SKM-1 (cell line): ENCODE measurements at regions not wholly inside any gene's neighbourhood (a gene's known extent, or its start where the extent isn't known, plus 50 kb on each side); places are given as distances from the start of the nearest gene placed in this dataset.

Experiments used
- DNase-seq: peaks from one replicate; lab custom pipeline; 2025; ENCODE audit not compliant: unreplicated experiment; lab: John Stamatoyannopoulos, UW

GRCh38 chr13:63691474-63691873, 2275.8 kb upstream of the PCDH20 start:
- DNase-seq: no peak

- DNase-seq: no peak
Measured at GRCh38 chr13:63690672-63691071, 2275.0 kb upstream of the PCDH20 start.

- DNase-seq: no peak
Measured at GRCh38 chr13:63684822-63685221, 2269.2 kb upstream of the PCDH20 start.

- no peak for DNase-seq
Measured at GRCh38 chr13:63680704-63681103, 2265.1 kb upstream of the PCDH20 start.

GRCh38 chr13:63671296-63671695, 2255.6 kb upstream of the PCDH20 start:
- DNase-seq: no peak

GRCh38 chr13:63651394-63651793, 2235.7 kb upstream of the PCDH20 start:
- DNase-seq: no peak

GRCh38 chr13:63643543-63643942, 2227.9 kb upstream of the PCDH20 start:
- no peak for DNase-seq

- DNase-seq: no peak
Measured at GRCh38 chr13:63636316-63636993, 2220.8 kb upstream of the PCDH20 start.

- DNase-seq: no peak
Measured at GRCh38 chr13:63632321-63632720, 2216.7 kb upstream of the PCDH20 start.

- no peak for DNase-seq
Measured at GRCh38 chr13:63631006-63631405, 2215.4 kb upstream of the PCDH20 start.

GRCh38 chr13:63629591-63629990, 2213.9 kb upstream of the PCDH20 start:
- no peak for DNase-seq

- DNase-seq: no peak
Measured at GRCh38 chr13:63628310-63628709, 2212.7 kb upstream of the PCDH20 start.

GRCh38 chr13:63625869-63626268, 2210.2 kb upstream of the PCDH20 start:
- no peak for DNase-seq

- no peak for DNase-seq
Measured at GRCh38 chr13:63614874-63615612, 2199.4 kb upstream of the PCDH20 start.

- DNase-seq: no peak
Measured at GRCh38 chr13:63607153-63607552, 2191.5 kb upstream of the PCDH20 start.

- DNase-seq: no peak
Measured at GRCh38 chr13:63605962-63606361, 2190.3 kb upstream of the PCDH20 start.

- DNase-seq: no peak
Measured at GRCh38 chr13:63605403-63605802, 2189.8 kb upstream of the PCDH20 start.

GRCh38 chr13:63595811-63596210, 2180.2 kb upstream of the PCDH20 start:
- DNase-seq: no peak

- no peak for DNase-seq
Measured at GRCh38 chr13:63586467-63586866, 2170.8 kb upstream of the PCDH20 start.

GRCh38 chr13:63578796-63579195, 2163.1 kb upstream of the PCDH20 start:
- DNase-seq: no peak

- DNase-seq: no peak
Measured at GRCh38 chr13:63567031-63567430, 2151.4 kb upstream of the PCDH20 start.

GRCh38 chr13:63554157-63554556, 2138.5 kb upstream of the PCDH20 start:
- DNase-seq: no peak

GRCh38 chr13:63551731-63552130, 2136.1 kb upstream of the PCDH20 start:
- DNase-seq: no peak
